ENCODE measurements at regions not wholly inside any gene's neighbourhood (a gene's known extent, or its start where the extent isn't known, plus 50 kb on each side); places are given as distances from the start of the nearest gene placed in this dataset.
"Not testable (repeated sequence)": the region's sequence is repeated elsewhere in the genome, so short reads cannot be mapped to it uniquely, and the experiment has no call there.

DNA sequence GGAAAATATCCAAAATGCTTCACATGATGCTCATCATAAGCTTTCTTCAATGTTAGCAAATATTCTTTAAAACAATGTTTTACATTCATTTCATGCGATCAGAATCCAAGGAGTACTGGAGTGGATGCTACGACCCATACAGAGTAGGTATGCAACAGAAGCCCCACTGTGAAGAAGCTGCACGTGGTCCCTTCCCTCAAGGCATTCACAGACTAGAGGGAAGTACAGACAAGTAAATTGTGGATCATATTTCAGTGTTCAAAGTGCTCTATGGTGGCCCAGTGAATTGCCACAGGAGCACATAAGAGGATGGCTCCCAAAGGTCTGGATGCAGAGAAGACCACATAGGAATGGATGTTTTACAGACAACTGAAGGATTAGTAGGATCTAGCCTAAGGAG is 789.9 kb downstream of the IGSF11 start:
- DNase-seq = no peak

- no peak for DNase-seq
These were observed 789.3 kb downstream of the IGSF11 start for GRCh38 chr3:118245312-118245711.

DNA sequence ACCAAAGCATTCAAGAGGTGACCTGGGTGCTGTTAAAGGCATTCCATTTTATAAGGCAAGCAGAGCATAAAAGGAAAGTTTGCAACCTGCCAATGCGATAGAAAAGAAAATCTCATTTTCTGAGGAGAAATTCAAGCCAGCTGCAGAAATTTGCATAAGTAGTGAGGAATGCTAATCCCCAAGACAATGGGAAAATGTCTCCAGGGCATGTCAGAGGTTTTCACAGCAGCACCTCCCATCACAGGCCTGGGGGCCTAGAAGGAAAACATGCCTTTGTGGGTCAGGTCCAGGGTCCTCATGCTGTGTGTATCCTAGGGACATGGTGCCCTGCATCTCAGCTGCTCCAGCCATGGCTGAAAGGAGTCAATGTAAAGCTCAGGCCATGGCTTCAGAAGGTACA is 775.8 kb downstream of the IGSF11 start:
- DNase-seq = not testable (repeated sequence)

- no peak for DNase-seq
These were observed 771.7 kb downstream of the IGSF11 start for GRCh38 chr3:118262800-118263402.

GRCh38 chr3:118267588-118267987 is 767.1 kb downstream of the IGSF11 start:
- DNase-seq = no peak

GRCh38 chr3:118269537-118270125 is 765.0 kb downstream of the IGSF11 start:
- no peak for DNase-seq

DNA sequence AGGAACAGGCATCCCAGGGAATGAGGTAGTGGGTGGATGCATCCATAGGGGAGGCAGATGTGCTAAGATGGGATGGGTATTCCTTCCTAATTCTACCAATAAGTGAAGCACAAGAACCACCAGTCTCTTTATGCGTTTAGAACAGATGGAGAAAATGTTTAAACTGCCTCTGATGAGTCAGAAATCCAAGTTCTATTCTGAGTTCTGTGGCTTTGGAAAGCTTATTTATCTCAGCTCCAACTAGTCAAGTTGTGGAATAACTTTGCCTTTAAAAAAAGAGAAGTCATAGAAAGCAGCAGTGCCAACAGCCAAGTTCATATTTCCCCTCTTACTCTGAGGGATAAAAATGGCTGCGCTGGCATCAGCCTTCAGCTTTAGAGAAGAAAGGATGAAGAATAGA is 761.7 kb downstream of the IGSF11 start:
- DNase-seq = no peak

GRCh38 chr3:118277814-118278213 is 756.8 kb downstream of the IGSF11 start:
- no peak for DNase-seq

- no peak for DNase-seq
These were observed 741.8 kb downstream of the IGSF11 start for GRCh38 chr3:118292841-118293240.

- no peak for DNase-seq
These were observed 736.5 kb downstream of the IGSF11 start for GRCh38 chr3:118298133-118298532.

GRCh38 chr3:118304557-118304956 is 730.1 kb downstream of the IGSF11 start:
- DNase-seq = no peak

DNA sequence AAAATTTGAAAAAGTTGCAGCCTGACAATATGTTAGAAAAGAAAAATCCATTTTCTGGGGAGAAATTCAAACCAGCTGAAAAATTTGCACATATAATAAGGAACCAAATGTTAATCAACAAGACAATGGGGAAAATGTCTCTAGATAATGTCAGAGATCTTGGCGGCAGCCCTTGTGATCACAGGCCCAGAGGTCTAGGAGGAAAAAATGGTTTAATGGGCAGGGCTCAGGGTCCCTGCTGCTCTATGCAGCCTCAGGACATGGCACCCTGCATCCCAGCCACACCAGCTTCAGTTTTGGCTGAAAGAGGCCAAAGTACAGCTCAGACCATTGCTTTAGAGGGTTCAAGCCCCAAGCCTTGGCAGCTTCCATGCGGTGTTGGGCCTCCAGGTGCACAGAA is 701.9 kb downstream of the IGSF11 start:
- no peak for DNase-seq

DNA sequence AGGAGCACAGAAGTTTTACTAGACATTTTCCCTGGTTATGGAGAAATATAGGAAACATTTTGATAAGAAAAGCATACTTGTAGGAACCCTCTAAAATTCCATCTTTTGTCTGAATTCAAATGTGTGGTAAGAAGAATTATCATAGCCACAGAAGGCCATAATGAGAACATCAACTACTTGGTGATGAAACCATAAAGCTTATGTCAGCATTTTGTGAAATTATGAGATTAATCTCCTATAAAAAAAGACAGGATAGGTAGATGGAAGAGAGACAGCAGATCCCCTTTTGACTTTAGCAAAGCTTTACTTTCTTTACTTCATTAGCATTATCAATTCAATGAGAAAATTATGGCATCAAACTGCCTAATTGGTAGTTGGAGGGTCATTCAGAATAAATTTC is 697.0 kb downstream of the IGSF11 start:
- no peak for DNase-seq

- DNase-seq = no peak
These were observed 687.1 kb downstream of the IGSF11 start for GRCh38 chr3:118347396-118348168.

DNA sequence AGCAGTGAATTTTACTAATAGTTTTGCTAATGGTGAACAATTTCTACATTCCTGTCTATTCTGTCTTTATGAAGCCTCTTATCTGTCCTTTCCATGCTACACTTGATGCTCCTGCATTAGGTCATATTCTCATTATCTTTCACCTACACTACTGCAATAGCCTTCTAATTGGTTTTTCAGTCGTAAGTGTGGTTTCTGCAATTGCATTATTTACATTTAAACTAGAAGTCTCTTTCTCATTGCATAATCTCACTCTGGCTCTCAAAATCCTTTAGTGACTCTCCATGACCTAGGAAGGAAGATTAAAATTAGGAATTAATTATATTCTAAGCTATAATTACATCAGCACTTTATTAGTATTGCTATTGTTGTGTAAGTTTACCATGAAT is 686.5 kb downstream of the IGSF11 start:
- no peak for DNase-seq

DNA sequence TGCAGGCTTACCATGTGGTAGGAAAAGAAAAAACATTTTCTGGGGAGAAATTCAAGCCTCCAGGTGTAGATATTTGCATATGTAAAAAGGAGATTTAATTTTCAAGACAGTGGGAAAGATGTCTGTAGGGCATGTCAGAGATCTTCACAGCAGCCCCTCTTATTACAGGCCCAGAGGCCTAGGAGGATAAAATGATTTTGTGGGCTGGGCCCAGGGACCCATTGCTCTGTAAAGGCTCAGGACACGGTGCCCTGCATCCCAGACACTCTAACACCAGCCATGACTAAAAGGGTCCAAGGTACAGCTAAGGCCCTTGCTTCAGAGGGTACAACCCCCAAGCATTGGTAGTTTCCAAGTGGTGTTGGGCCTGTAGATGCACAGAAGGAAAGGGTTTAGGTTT is 680.1 kb downstream of the IGSF11 start:
- DNase-seq = no peak

DNA sequence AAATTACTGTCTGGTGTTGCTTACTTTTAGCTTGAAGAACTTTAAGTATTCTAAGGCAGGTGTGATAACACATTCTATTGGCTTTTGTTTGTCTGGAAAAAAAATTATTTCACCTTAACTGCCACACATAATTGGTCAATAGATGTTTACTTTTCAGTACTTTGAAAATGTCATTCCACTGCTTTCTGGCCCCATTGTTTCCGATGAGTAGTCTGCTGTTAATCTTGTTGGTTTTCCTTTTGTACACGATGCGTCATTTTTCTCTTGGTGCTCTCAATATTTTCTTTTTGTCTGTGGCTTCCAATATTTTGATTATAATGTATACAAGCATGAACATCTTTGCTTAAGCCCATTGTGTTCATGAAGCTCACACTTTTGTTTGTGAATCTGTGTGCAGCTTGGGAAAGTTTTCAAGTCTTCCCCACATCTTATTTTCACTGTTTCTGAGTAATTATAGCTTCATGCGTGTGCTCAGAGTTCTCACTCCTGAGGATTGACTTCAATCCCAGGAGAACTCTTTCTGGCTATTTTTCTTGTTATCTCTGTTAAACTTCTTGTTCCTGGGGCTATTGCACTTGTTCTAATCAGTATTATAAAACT is 664.7 kb downstream of the IGSF11 start:
- no peak for DNase-seq

DNA sequence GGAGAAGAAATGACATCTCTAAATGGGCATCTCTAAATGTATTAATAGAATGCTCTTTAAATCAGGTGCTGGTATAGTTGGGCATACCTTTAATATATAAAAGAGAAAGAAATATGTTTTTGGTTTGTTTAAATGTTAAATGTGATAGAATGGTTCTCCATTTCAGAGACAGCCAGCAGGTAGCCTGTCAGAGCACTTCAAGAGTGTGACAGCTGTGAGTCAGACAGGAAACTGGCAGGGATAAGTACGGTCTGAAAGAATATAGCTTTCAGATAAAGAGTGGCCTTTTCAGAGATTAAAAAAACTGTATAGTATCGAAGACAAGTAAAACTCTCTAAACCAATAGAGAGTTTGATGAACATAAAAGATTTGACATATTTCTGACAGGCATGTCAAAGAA is 654.1 kb downstream of the IGSF11 start:
- DNase-seq = no peak

GRCh38 chr3:118396491-118396890 is 638.2 kb downstream of the IGSF11 start:
- DNase-seq = no peak

- DNase-seq = no peak
These were observed 634.6 kb downstream of the IGSF11 start for GRCh38 chr3:118400086-118400485.

DNA sequence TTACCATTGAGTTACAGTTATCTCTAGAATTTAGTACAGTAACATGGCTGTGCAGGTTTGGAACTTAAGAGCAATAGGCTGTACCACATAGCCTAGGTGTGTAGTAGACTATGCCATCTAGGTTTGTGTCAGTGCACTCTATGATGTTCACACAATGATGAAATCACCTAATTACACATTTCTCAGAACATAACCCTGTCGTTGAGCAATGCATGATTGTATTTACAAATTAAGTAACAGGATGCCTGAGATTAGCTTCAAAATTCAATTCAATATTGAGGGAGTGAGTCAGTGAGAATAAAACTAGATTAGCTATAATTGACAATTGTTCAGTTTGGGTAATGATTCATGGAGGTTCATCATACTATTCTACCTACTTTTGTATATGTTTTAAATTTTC is 633.8 kb downstream of the IGSF11 start:
- no peak for DNase-seq

DNA sequence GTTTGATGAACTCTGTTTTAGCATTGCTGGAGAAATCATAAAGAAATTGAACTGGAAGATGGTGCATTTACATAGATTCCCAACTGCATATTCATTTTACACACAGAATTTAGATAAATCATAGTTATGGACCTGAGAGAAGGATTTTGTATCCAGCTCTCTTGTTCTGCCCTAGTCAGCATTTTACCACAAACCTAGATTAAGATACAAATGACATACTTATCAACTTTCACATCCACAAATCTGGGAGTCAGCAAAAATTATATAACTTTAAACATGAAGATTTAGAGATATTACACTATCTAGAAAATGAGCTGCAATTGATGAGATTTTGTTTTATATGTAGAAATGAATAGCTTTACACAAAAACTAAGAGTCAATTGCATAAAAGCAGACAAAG is 632.8 kb downstream of the IGSF11 start:
- no peak for DNase-seq

GRCh38 chr3:118402971-118403370 is 631.7 kb downstream of the IGSF11 start:
- DNase-seq = no peak

DNA sequence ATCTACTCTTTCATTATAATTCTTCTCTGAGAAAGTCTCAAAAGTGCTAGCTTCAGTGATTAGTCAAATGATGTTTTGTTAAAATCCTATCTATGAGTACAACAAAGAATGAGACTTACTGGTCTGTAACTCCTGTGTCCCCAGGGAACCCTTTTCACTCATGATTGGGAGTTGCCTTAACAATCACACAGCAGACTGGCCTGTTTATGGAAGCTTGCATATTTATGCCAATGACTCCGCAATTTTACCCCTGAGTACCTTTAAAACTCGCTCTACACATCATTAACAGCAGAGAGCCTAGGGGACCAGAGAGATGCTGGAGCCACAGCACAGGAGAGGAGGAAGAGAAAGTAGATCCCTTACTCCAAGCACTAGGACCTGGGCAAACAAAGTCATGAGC is 628.1 kb downstream of the IGSF11 start:
- no peak for DNase-seq

Data from activated CD8-positive, alpha-beta memory T cell treated with anti-CD3 and anti-CD28 coated beads for 24 hours (primary cell).